ENCODE measurements at regions not wholly inside any gene's neighbourhood (a gene's known extent, or its start where the extent isn't known, plus 50 kb on each side); places are given as distances from the start of the nearest gene placed in this dataset.

DNA sequence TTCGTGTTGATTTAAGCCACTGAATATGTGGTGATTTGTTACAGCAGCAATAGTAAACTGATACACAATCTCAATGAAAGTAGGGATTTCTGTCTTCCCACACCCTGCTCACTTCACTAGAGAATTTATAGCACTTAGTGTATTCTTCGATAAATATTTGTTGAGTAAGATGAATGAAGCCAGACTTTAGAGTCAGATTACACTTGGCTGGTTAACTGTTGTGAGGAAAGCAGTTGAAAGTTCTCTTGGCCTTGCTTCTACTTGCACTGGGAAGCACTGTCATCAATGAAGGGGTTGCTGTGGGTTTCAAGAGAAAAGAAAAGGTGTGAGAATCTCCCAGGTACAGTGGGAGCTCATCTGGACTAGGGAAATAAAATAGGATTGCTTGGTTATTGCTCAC is 82.1 kb upstream of the IGFBP3 start:
- no peak overlapping the region for H3K4me3 ChIP-seq (replicated peaks in 1 of 3)
- H3K36me3 ChIP-seq, result no peaks in the 10 kb centered on the region
- no peaks in the 10 kb centered on the region for H3K27me3 ChIP-seq
- intact Hi-C loops (cut with DNase I), result no loop called here
- no peak for DNase-seq
- H3K27ac ChIP-seq, result no peak overlapping the region
- no peaks in the 10 kb centered on the region for H3K4me1 ChIP-seq
- 84 to 85% methylated on average over 2 of the region's 2 CpGs for WGBS, 2 donors
- TF ChIP-seq POLR2A (IDR thresholded peaks at IDR 0.05), result no peak
- TF ChIP-seq, protein P1, sequence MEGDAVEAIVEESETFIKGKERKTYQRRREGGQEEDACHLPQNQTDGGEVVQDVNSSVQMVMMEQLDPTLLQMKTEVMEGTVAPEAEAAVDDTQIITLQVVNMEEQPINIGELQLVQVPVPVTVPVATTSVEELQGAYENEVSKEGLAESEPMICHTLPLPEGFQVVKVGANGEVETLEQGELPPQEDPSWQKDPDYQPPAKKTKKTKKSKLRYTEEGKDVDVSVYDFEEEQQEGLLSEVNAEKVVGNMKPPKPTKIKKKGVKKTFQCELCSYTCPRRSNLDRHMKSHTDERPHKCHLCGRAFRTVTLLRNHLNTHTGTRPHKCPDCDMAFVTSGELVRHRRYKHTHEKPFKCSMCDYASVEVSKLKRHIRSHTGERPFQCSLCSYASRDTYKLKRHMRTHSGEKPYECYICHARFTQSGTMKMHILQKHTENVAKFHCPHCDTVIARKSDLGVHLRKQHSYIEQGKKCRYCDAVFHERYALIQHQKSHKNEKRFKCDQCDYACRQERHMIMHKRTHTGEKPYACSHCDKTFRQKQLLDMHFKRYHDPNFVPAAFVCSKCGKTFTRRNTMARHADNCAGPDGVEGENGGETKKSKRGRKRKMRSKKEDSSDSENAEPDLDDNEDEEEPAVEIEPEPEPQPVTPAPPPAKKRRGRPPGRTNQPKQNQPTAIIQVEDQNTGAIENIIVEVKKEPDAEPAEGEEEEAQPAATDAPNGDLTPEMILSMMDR (IDR thresholded peaks at IDR 0.05), result no peak
- H3K9me3 ChIP-seq, result no peaks in the 10 kb centered on the region

DNA sequence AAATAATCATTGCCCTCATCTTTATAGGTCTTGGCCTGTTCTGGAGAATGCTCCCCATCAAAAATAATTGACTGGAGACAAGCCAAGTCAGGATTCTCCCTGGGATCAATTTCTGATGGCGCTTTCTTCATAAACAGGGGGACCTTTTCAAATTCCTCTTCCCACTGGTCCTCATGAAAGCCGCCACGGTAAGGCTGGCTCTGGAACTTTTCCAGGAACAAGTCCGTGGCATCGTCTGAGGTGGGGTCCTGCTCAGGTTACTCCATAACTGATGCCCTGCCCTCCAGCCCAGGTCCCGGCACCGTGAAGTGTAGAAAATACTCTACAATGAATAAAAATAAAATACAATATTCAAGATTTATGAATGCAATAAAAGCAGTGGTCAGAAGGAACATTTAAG is 79.4 kb upstream of the IGFBP3 start:
- H3K4me3 ChIP-seq (replicated peaks in 1 of 3), result no peak overlapping the region
- 89 to 93% methylated on average over 7 of the region's 7 CpGs for WGBS, 2 donors
- TF ChIP-seq POLR2A (IDR thresholded peaks at IDR 0.05), result no peak
- TF ChIP-seq, protein P1 (IDR thresholded peaks at IDR 0.05), result no peak
- no peaks in the 10 kb centered on the region for H3K36me3 ChIP-seq
- no peaks in the 10 kb centered on the region for H3K4me1 ChIP-seq
- no peaks in the 10 kb centered on the region for H3K27me3 ChIP-seq
- intact Hi-C loops (cut with DNase I), result no loop called here
- H3K9me3 ChIP-seq, result no peaks in the 10 kb centered on the region
- no peak overlapping the region for H3K27ac ChIP-seq
- no peak for DNase-seq

DNA sequence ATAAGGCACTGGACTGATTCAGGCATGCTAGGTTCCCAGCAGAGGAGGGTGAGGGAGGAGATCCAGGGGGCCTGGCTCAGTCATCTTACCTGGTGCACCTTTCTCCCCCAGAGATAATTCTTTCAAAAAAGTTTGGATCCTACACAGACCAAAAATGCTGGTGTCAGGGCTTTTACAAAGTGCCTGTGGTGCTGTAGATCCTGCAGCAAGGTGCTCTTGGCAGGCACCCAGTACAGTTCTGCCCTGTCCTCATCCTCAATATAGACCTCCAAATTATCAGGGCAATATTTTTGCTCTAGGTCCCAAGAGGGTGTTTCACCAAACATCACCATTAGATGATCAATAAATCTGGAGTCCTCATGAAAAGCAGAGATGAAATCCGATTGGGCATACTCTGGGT is 78.5 kb upstream of the IGFBP3 start:
- Histone ChIP-seq H3K36me3 (no peaks in the 10 kb centered on the region), H3K4me3 (replicated peaks in 1 of 3) (no peak overlapping the region), H3K9me3 (no peaks in the 10 kb centered on the region), H3K4me1 (no peaks in the 10 kb centered on the region), H3K27me3 (no peaks in the 10 kb centered on the region), H3K27ac (no peak overlapping the region)
- TF ChIP-seq POLR2A (IDR thresholded peaks at IDR 0.05), result no peak
- TF ChIP-seq, protein P1 (IDR thresholded peaks at IDR 0.05), result no peak
- WGBS, 2 donors, result 87 to 89% methylated on average over 1 of the region's 1 CpG
- DNase-seq, result no peak
- intact Hi-C loops (cut with DNase I), result no loop called here

DNA sequence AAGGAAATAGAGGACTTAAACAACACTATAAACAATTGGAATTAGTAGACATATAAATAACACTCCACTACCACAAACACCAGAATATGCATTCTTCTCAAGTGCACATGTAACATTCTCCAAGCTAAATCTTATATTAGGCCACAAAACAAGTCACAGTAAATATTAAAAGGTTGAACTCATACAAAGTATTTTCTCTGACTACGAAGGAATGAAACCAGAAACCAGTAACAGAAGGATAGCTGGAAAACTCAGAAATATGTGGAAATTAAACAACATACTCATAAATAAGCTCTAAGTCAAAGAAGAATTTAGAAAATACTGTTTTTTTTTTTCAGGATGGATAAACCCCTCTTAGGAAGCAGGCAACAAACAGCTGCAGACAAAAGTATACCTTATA is 77.4 kb upstream of the IGFBP3 start:
- no peaks in the 10 kb centered on the region for H3K4me1 ChIP-seq
- intact Hi-C loops (cut with DNase I), result no loop called here
- no peaks in the 10 kb centered on the region for H3K36me3 ChIP-seq
- DNase-seq, result no peak
- 95 to 96% methylated on average over 1 of the region's 1 CpG for WGBS, 2 donors
- H3K9me3 ChIP-seq, result no peaks in the 10 kb centered on the region
- no peak overlapping the region for H3K27ac ChIP-seq
- TF ChIP-seq, protein P1 (IDR thresholded peaks at IDR 0.05), result no peak
- no peak for TF ChIP-seq POLR2A (IDR thresholded peaks at IDR 0.05)
- no peak overlapping the region for H3K4me3 ChIP-seq (replicated peaks in 1 of 3)
- H3K27me3 ChIP-seq, result no peaks in the 10 kb centered on the region

DNA sequence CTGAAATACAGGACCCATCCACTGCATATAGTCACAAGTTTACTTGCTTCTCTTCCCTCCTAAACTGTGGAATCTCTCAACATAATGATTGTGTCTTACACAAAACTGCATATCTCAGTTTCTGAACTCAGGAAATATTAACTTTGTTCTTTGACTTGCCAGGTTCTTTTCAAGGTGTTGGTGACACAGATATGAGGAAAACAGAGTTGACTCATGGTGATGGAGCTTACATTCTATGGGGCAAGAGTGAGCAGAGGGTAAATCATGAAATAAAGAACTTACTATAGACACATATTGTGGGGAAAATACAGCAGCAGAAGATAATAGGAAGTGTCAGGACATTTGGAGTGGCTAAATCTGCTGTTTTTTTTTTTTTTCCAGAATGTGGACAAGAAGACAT is 72.5 kb upstream of the IGFBP3 start:
- DNase-seq, result no peak
- H3K36me3 ChIP-seq, result no peaks in the 10 kb centered on the region
- no peak overlapping the region for H3K4me3 ChIP-seq (replicated peaks in 1 of 3)
- TF ChIP-seq, protein P1 (IDR thresholded peaks at IDR 0.05), result no peak
- no peak for TF ChIP-seq POLR2A (IDR thresholded peaks at IDR 0.05)
- no peaks in the 10 kb centered on the region for H3K4me1 ChIP-seq
- H3K27me3 ChIP-seq, result no peaks in the 10 kb centered on the region
- intact Hi-C loops (cut with DNase I), result no loop called here
- H3K27ac ChIP-seq, result no peak overlapping the region
- H3K9me3 ChIP-seq, result no peaks in the 10 kb centered on the region

Data from thyroid gland (tissue), 4 donors.